ENCODE measurements at regions not wholly inside any gene's neighbourhood (a gene's known extent, or its start where the extent isn't known, plus 50 kb on each side); places are given as distances from the start of the nearest gene placed in this dataset.

DNA sequence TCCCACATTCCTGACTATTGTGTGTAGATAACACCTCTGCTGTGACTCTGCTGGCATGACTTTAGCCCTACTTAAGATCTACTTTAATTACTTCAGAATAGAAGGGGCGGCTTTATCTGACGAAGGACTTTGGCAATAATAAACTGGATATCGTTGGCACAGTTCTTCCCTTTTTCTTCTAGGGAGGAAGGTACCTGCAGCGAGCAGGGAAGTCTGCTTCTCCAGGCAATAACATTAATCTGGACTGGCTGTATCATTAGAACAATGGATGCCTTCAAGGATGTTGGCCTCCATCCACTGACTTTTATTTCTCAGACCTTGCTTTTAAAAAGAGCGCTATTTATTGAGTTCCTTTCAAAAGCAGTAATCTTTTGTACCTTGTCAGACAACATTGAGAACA, 172.6 kb upstream of the THSD7A start:
- TF ChIP-seq POLR2AphosphoS5 (IDR thresholded peaks at IDR 0.05): no peak
- TF ChIP-seq, protein P1, sequence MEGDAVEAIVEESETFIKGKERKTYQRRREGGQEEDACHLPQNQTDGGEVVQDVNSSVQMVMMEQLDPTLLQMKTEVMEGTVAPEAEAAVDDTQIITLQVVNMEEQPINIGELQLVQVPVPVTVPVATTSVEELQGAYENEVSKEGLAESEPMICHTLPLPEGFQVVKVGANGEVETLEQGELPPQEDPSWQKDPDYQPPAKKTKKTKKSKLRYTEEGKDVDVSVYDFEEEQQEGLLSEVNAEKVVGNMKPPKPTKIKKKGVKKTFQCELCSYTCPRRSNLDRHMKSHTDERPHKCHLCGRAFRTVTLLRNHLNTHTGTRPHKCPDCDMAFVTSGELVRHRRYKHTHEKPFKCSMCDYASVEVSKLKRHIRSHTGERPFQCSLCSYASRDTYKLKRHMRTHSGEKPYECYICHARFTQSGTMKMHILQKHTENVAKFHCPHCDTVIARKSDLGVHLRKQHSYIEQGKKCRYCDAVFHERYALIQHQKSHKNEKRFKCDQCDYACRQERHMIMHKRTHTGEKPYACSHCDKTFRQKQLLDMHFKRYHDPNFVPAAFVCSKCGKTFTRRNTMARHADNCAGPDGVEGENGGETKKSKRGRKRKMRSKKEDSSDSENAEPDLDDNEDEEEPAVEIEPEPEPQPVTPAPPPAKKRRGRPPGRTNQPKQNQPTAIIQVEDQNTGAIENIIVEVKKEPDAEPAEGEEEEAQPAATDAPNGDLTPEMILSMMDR (IDR thresholded peaks at IDR 0.05): no peak
- TF ChIP-seq POLR2A (IDR thresholded peaks at IDR 0.05): no peak
- TF ChIP-seq EP300 (IDR thresholded peaks at IDR 0.05): no peak
